HCT116 (cell line): ENCODE measurements at regions not wholly inside any gene's neighbourhood (a gene's known extent, or its start where the extent isn't known, plus 50 kb on each side); places are given as distances from the start of the nearest gene placed in this dataset.

Experiments used
- ATAC-seq: fragments of 200-7000 bp; cut with Tn5 transposase; 2 replicates; pipeline ENCODE4 v1.9.1; 2020; ENCODE audit warnings: mild to moderate bottlenecking, moderate library complexity
- BruUV-seq: library from RNA; stranded (reverse); fragments of 400-500 nt; replicated peaks from 2 replicates; lab custom pipeline; 2021; lab: Mats Ljungman, UMichigan
- CTCF ChIA-PET: fragments of 300-600 bp; sonication (Branson Sonifier 250); formaldehyde crosslinking; loops from one replicate; lab custom pipeline; 2021; ENCODE audit warnings: antibody characterized with exemption; lab: Charles Lee
- POLR2A ChIA-PET: fragments of 300-600, 350-600 bp; sonication (Branson Sonifier 250); formaldehyde crosslinking; loops from one replicate; lab custom pipeline; 2021; ENCODE audit warnings: antibody characterized with exemption; lab: Charles Lee
- RAD21 ChIA-PET, 2 experiments: fragments of 300-600 bp; sonication (Branson Sonifier 250); formaldehyde crosslinking; loops; one replicate each; lab custom pipeline; 2023; ENCODE audit warnings: low total read pairs in 2 of 2; ENCODE audit not compliant: uncharacterized antibody in 2 of 2, unreplicated experiment in 2 of 2, low non-redundant PET in 1 of 2; lab: Charles Lee
- DNase-seq: peaks from one replicate; pipeline ENCODE4 v3.0.0-alpha.2; 2010; ENCODE audit warnings: low read depth, low spot score
- H2AFZ ChIP-seq: fragments of 200-600 bp; shearing (Covaris generic), sonication (generic); 2 replicates; pipeline ENCODE4 v1.6.1; 2017; ENCODE audit warnings: low read depth, mixed run types, mixed read lengths, antibody characterized with exemption, low read length; ENCODE audit not compliant: poor library complexity, severe bottlenecking
- H3K27ac ChIP-seq: 2 replicates; pipeline ENCODE4 v1.5.1; 2012; ENCODE audit warnings: low read depth, low read length
- H3K27me3 ChIP-seq: fragments of 200-600 bp; sonication (generic); 2 replicates; pipeline ENCODE4 v1.6.1; 2016; ENCODE audit warnings: mixed run types, low read length, mixed read lengths; ENCODE audit not compliant: insufficient read depth
- H3K36me3 ChIP-seq, 2 experiments: fragments of 200-500 bp in 1 of 2; fragments of 200-600 bp in 1 of 2; sonication (Bioruptor generic) in 1 of 2; sonication (generic) in 1 of 2; 2 replicates each; pipeline versions ENCODE4 v1.5.1 to v1.6.1; 2014 to 2016; ENCODE audit warnings: low read length in 2 of 2, inconsistent platforms in 1 of 2, mixed read lengths in 1 of 2, mixed run types in 1 of 2; ENCODE audit not compliant: insufficient read depth in 2 of 2, control insufficient read depth in 1 of 2
- H3K4me1 ChIP-seq, 2 experiments: fragments of 200-600 bp in 1 of 2; sonication (generic) in 1 of 2; 2 replicates each; pipeline versions ENCODE4 v1.5.1 to v1.6.1; 2012 to 2017; ENCODE audit warnings: low read length in 2 of 2, inconsistent platforms in 1 of 2, mild to moderate bottlenecking in 1 of 2, mixed read lengths in 1 of 2, mixed run types in 1 of 2, moderate library complexity in 1 of 2; ENCODE audit not compliant: insufficient read depth in 2 of 2, control insufficient read depth in 1 of 2
- H3K4me2 ChIP-seq: fragments of 200-600 bp; sonication (generic); 2 replicates; pipeline ENCODE4 v1.6.1; 2017; ENCODE audit warnings: mixed run types, low read length, mixed read lengths
- H3K4me3 ChIP-seq, 2 experiments: fragments of 200-600 bp in 1 of 2; sonication (generic) in 1 of 2; replicated peaks in 1 of 2; 2 replicates each; pipeline ENCODE4 v1.5.1; 2011 to 2016; ENCODE audit warnings: low read length in 2 of 2, control low read depth in 1 of 2, low read depth in 1 of 2, mild to moderate bottlenecking in 1 of 2, mixed read lengths in 1 of 2, mixed run types in 1 of 2
- H3K79me2 ChIP-seq: fragments of 200-600 bp; sonication (generic); 2 replicates; pipeline ENCODE4 v1.6.1; 2017; ENCODE audit warnings: mild to moderate bottlenecking, mixed run types, low read length, moderate library complexity, mixed read lengths; ENCODE audit not compliant: insufficient read depth
- H3K9ac ChIP-seq: fragments of 200-600 bp; sonication (generic); 2 replicates; pipeline ENCODE4 v1.6.1; 2016; ENCODE audit warnings: low read length, mixed read lengths
- H3K9me2 ChIP-seq: fragments of 200-600 bp; sonication (generic), shearing (Covaris generic); 2 replicates; pipeline ENCODE4 v1.6.1; 2017; ENCODE audit warnings: mixed run types, mild to moderate bottlenecking, moderate library complexity; ENCODE audit not compliant: insufficient read depth
- H3K9me3 ChIP-seq, 2 experiments: fragments of 200-500 bp in 1 of 2; fragments of 200-600 bp in 1 of 2; sonication (Bioruptor generic) in 1 of 2; sonication (generic) in 1 of 2; 2 replicates each; pipeline ENCODE4 v1.6.1; 2014 to 2017; ENCODE audit warnings: low read length in 2 of 2, mixed read lengths in 2 of 2, inconsistent platforms in 1 of 2, low read depth in 1 of 2, mild to moderate bottlenecking in 1 of 2, mixed run types in 1 of 2, moderate library complexity in 1 of 2; ENCODE audit not compliant: control insufficient read depth in 1 of 2, insufficient read depth in 1 of 2
- H4K20me1 ChIP-seq: fragments of 200-600 bp; sonication (generic), shearing (Covaris generic); 2 replicates; pipeline ENCODE4 v1.6.1; 2017; ENCODE audit warnings: mixed run types, mild to moderate bottlenecking, moderate library complexity; ENCODE audit not compliant: insufficient read depth
- CBX3 ChIP-seq: IDR thresholded peaks from 2 replicates; pipeline ENCODE4 v1.6.1; 2012; ENCODE audit warnings: low read depth
- CEBPB ChIP-seq: IDR thresholded peaks from 2 replicates; pipeline ENCODE4 v1.6.1; 2012; ENCODE audit warnings: low read depth
- EGR1 ChIP-seq: IDR thresholded peaks from 2 replicates; pipeline ENCODE4 v1.6.1; 2012; ENCODE audit warnings: low read depth
- ELF1 ChIP-seq: IDR thresholded peaks from 2 replicates; pipeline ENCODE4 v1.6.1; 2012; ENCODE audit warnings: low read depth, borderline replicate concordance
- EZH2phosphoT487 ChIP-seq: fragments of 200-600 bp; IDR thresholded peaks from 2 replicates; pipeline ENCODE4 v1.6.1; 2018; ENCODE audit warnings: antibody characterized with exemption, borderline replicate concordance
- FOSL1 ChIP-seq: IDR thresholded peaks from 2 replicates; pipeline ENCODE4 v1.6.1; 2012; ENCODE audit warnings: low read depth
- JUND ChIP-seq: IDR thresholded peaks from 2 replicates; pipeline ENCODE4 v1.6.1; 2012
- POLR2A ChIP-seq: IDR thresholded peaks from 2 replicates; pipeline ENCODE4 v1.7.0; 2011; ENCODE audit warnings: borderline replicate concordance; ENCODE audit not compliant: insufficient read depth, insufficient read length; ENCODE audit errors: extremely low read depth
- POLR2AphosphoS5 ChIP-seq: IDR thresholded peaks from 2 replicates; pipeline ENCODE4 v1.6.1; 2011; ENCODE audit warnings: mild to moderate bottlenecking, low read depth, low read length, moderate library complexity
- RAD21 ChIP-seq: IDR thresholded peaks from 2 replicates; pipeline ENCODE4 v1.6.1; 2012; ENCODE audit warnings: low read depth, mild to moderate bottlenecking
- SIN3A ChIP-seq: IDR thresholded peaks from 2 replicates; pipeline ENCODE4 v1.6.1; 2012; ENCODE audit warnings: low read depth
- SP1 ChIP-seq: IDR thresholded peaks from 2 replicates; pipeline ENCODE4 v1.6.1; 2012; ENCODE audit warnings: low read depth
- SRF ChIP-seq: IDR thresholded peaks from 2 replicates; pipeline ENCODE4 v1.6.1; 2012; ENCODE audit warnings: low read depth
- YY1 ChIP-seq: IDR thresholded peaks from 2 replicates; pipeline ENCODE4 v1.6.1; 2011; ENCODE audit warnings: low read length, low read depth, moderate library complexity, mild to moderate bottlenecking; ENCODE audit not compliant: insufficient replicate concordance; ENCODE audit errors: extremely low read depth
- ZFX ChIP-seq: fragments of 450-650 bp; IDR thresholded peaks from 2 replicates; pipeline ENCODE4 v1.6.1; 2017
- ZNF274 ChIP-seq: fragments of 200-500 bp; sonication (Bioruptor generic); IDR thresholded peaks from 2 replicates; pipeline ENCODE4 v1.6.1; 2014; ENCODE audit warnings: mild to moderate bottlenecking, low read depth, low read length, inconsistent platforms
- intact Hi-C: fragments of 100-400 bp; cut with micrococcal nuclease; formaldehyde crosslinking; loops from 2 replicates; pipeline ENCODE4 v1.10.0; 2022
- TF ChIP-seq, protein P1 (sequence below): IDR thresholded peaks from 2 replicates; pipeline ENCODE4 v1.6.1; 2012; ENCODE audit warnings: low read depth
- TF ChIP-seq, protein P2 (sequence below): IDR thresholded peaks from 2 replicates; pipeline ENCODE4 v1.6.1; 2012
- TF ChIP-seq, protein P3 (sequence below), 3 experiments: fragments of 200-600 bp in 1 of 3; sonication (generic) in 1 of 3; IDR thresholded peaks in 2 of 3; conservative IDR thresholded peaks in 1 of 3; 2 replicates each; pipeline ENCODE4 v1.5.1; 2012 to 2017; ENCODE audit warnings: low read depth in 2 of 3, low read length in 2 of 3, antibody characterized with exemption in 1 of 3, borderline replicate concordance in 1 of 3, control low read depth in 1 of 3, mild to moderate bottlenecking in 1 of 3, mixed read lengths in 1 of 3, mixed run types in 1 of 3, moderate library complexity in 1 of 3; ENCODE audit not compliant: insufficient read depth in 1 of 3

DNA sequence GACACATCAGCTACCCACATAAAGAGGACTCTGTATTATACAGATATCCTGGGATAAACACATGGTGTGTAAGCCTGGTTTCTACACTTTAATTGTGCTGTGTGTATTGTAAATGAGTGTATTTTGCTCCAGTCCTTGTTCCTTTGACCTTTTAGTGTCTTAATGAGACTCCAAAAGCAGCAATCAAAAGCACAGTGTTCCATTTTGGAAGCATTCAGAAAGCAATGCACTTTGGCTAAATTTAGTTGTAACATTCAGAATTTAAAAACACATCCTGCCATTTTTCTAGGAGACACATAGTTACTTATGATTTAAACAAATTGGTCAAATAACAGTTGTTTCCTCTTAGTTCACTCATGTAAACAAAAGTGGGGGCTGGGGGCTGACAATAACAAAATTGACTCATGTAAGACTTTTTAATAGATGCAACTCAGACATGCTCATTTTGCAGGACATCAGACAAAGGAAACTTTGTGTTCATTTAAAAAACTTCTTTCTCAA lies 122.2 kb downstream of the GPR37 start:
- no peaks in the 10 kb centered on the region for H3K4me1 ChIP-seq
- TF ChIP-seq EGR1: no peak
- TF ChIP-seq YY1: no peak
- TF ChIP-seq POLR2A: no peak
- TF ChIP-seq ZFX: no peak
- TF ChIP-seq RAD21: no peak
- no peak for TF ChIP-seq SP1
- TF ChIP-seq CEBPB: no peak
- no peak for TF ChIP-seq POLR2AphosphoS5
- TF ChIP-seq EZH2phosphoT487: no peak
- TF ChIP-seq, protein P1, sequence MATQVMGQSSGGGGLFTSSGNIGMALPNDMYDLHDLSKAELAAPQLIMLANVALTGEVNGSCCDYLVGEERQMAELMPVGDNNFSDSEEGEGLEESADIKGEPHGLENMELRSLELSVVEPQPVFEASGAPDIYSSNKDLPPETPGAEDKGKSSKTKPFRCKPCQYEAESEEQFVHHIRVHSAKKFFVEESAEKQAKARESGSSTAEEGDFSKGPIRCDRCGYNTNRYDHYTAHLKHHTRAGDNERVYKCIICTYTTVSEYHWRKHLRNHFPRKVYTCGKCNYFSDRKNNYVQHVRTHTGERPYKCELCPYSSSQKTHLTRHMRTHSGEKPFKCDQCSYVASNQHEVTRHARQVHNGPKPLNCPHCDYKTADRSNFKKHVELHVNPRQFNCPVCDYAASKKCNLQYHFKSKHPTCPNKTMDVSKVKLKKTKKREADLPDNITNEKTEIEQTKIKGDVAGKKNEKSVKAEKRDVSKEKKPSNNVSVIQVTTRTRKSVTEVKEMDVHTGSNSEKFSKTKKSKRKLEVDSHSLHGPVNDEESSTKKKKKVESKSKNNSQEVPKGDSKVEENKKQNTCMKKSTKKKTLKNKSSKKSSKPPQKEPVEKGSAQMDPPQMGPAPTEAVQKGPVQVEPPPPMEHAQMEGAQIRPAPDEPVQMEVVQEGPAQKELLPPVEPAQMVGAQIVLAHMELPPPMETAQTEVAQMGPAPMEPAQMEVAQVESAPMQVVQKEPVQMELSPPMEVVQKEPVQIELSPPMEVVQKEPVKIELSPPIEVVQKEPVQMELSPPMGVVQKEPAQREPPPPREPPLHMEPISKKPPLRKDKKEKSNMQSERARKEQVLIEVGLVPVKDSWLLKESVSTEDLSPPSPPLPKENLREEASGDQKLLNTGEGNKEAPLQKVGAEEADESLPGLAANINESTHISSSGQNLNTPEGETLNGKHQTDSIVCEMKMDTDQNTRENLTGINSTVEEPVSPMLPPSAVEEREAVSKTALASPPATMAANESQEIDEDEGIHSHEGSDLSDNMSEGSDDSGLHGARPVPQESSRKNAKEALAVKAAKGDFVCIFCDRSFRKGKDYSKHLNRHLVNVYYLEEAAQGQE: no peak
- TF ChIP-seq SIN3A: no peak
- no peak for TF ChIP-seq JUND
- TF ChIP-seq, protein P2, sequence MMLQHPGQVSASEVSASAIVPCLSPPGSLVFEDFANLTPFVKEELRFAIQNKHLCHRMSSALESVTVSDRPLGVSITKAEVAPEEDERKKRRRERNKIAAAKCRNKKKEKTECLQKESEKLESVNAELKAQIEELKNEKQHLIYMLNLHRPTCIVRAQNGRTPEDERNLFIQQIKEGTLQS: no peak
- TF ChIP-seq SRF: no peak
- TF ChIP-seq, protein P3, sequence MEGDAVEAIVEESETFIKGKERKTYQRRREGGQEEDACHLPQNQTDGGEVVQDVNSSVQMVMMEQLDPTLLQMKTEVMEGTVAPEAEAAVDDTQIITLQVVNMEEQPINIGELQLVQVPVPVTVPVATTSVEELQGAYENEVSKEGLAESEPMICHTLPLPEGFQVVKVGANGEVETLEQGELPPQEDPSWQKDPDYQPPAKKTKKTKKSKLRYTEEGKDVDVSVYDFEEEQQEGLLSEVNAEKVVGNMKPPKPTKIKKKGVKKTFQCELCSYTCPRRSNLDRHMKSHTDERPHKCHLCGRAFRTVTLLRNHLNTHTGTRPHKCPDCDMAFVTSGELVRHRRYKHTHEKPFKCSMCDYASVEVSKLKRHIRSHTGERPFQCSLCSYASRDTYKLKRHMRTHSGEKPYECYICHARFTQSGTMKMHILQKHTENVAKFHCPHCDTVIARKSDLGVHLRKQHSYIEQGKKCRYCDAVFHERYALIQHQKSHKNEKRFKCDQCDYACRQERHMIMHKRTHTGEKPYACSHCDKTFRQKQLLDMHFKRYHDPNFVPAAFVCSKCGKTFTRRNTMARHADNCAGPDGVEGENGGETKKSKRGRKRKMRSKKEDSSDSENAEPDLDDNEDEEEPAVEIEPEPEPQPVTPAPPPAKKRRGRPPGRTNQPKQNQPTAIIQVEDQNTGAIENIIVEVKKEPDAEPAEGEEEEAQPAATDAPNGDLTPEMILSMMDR (IDR thresholded peaks at IDR 0.05 in 2 of 3, conservative IDR thresholded peaks at IDR 0.05 in 1 of 3; ENCODE audit: borderline replicate concordance in 1 of 3, insufficient read depth in 1 of 3, low read depth in 2 of 3, low read length in 2 of 3): no peak
- TF ChIP-seq ZNF274: no peak
- TF ChIP-seq FOSL1: no peak
- no peak for TF ChIP-seq ELF1
- TF ChIP-seq CBX3: no peak
- DNase-seq: no peak
- no peak overlapping the region for H3K4me3 ChIP-seq
- no peaks in the 10 kb centered on the region for H3K27me3 ChIP-seq
- RAD21 ChIA-PET: no interaction called here
- CTCF ChIA-PET: no interaction called here
- no peaks in the 10 kb centered on the region for H3K9me2 ChIP-seq
- H3K4me2 ChIP-seq: no peak overlapping the region
- BruUV-seq: no TSS peak
- H3K27ac ChIP-seq: no peak overlapping the region
- POLR2A ChIA-PET: no interaction called here
- no peaks in the 10 kb centered on the region for H3K9me3 ChIP-seq
- H3K79me2 ChIP-seq: no peaks in the 10 kb centered on the region
- H3K36me3 ChIP-seq: no peaks in the 10 kb centered on the region
- intact Hi-C loops: no loop called here
- no peak overlapping the region for H2AFZ ChIP-seq
- no peak for ATAC-seq
- no peaks in the 10 kb centered on the region for H4K20me1 ChIP-seq
- no peak overlapping the region for H3K9ac ChIP-seq
